K562 (cell line): ENCODE measurements at regions not wholly inside any gene's neighbourhood (a gene's known extent, or its start where the extent isn't known, plus 50 kb on each side); places are given as distances from the start of the nearest gene placed in this dataset.

Experiments
- ATAC-seq: fragments of 200-7000 bp; cut with Tn5 transposase; 3 replicates; pipeline ENCODE4 v1.9.1; 2020; ENCODE audit warnings: moderate library complexity
- BruUV-seq: library from RNA; stranded (reverse); fragments of 400-500 nt; replicated peaks from 2 replicates; lab custom pipeline; 2021; lab: Mats Ljungman, UMichigan
- CTCF ChIA-PET: fragments of 300-600 bp; formaldehyde crosslinking; extraction: SDS; loops from one replicate; lab custom pipeline; 2021; ENCODE audit warnings: low intra/inter-chr PET ratio; lab: Yijun Ruan, JAX
- POLR2A ChIA-PET: fragments of 300-600, 350-650 bp; sonication (Branson Sonifier 250); formaldehyde crosslinking; extraction: SDS; loops from one replicate; lab custom pipeline; 2021; ENCODE audit warnings: antibody characterized with exemption, inconsistent platforms; lab: Yijun Ruan, JAX
- DNase-seq, 4 experiments: peaks; one replicate each; pipeline versions ENCODE4 v3.0.0 to v3.0.0-alpha.2; 2011 to 2018; ENCODE audit warnings: low spot score in 3 of 4, mixed read lengths in 3 of 4; ENCODE audit errors: extremely low read depth in 1 of 4
- FAIRE-seq: peaks from 2 replicates; lab custom pipeline; 2011; peaks lifted over from hg19 to GRCh38; lab: Jason Lieb, UNC
- H2AFZ ChIP-seq: 2 replicates; pipeline ENCODE4 v1.6.0; 2011; ENCODE audit warnings: low read depth, low read length, control low read depth, inconsistent platforms
- H3K27ac ChIP-seq: fragments of 200-600 bp; 3 replicates; pipeline ENCODE4 v1.8.0; 2011; ENCODE audit warnings: low read depth, mild to moderate bottlenecking, control low read depth, inconsistent platforms, low read length, moderate library complexity, mixed read lengths; ENCODE audit errors: extremely low read depth
- H3K27me3 ChIP-seq, 2 experiments: fragments of 300-600 bp in 1 of 2; 2 replicates in 1 of 2; 3 replicates in 1 of 2; pipeline versions ENCODE4 v1.6.0 to v1.8.0; 2011; ENCODE audit warnings: inconsistent platforms in 2 of 2, low read length in 2 of 2, mild to moderate bottlenecking in 1 of 2, mixed read lengths in 1 of 2, moderate library complexity in 1 of 2; ENCODE audit not compliant: control insufficient read depth in 2 of 2, insufficient read depth in 2 of 2
- H3K36me3 ChIP-seq: fragments of 300-600 bp; 3 replicates; pipeline ENCODE4 v1.8.0; 2011; ENCODE audit warnings: mild to moderate bottlenecking, low read length, inconsistent platforms; ENCODE audit not compliant: control insufficient read depth, insufficient read depth
- H3K4me1 ChIP-seq, 2 experiments: fragments of 200-600 bp in 1 of 2; replicated peaks in 1 of 2; 2 replicates in 1 of 2; 3 replicates in 1 of 2; pipeline versions ENCODE4 v1.5.1 to v1.8.0; 2011; ENCODE audit warnings: inconsistent platforms in 2 of 2, low read length in 2 of 2, mild to moderate bottlenecking in 1 of 2, mixed read lengths in 1 of 2, moderate library complexity in 1 of 2; ENCODE audit not compliant: control insufficient read depth in 2 of 2, insufficient read depth in 2 of 2
- H3K4me2 ChIP-seq: 2 replicates; pipeline ENCODE4 v1.6.1; 2011; ENCODE audit warnings: low read length, control low read depth, inconsistent platforms, mixed read lengths; ENCODE audit not compliant: insufficient read depth
- H3K4me3 ChIP-seq: fragments of 200-600 bp; sonication (generic), shearing (Covaris generic); 2 replicates; pipeline ENCODE4 v1.5.1; 2016; ENCODE audit warnings: control low read depth, inconsistent platforms
- H3K79me2 ChIP-seq: fragments of 200-600 bp; 3 replicates; pipeline ENCODE4 v1.8.0; 2011; ENCODE audit warnings: low read length, inconsistent platforms; ENCODE audit not compliant: control insufficient read depth, insufficient read depth
- H3K9ac ChIP-seq, 2 experiments: 2 replicates each; pipeline versions ENCODE4 v1.6.0 to v1.6.1; 2011; ENCODE audit warnings: low read depth in 2 of 2, low read length in 2 of 2, control low read depth in 1 of 2, inconsistent platforms in 1 of 2, mild to moderate bottlenecking in 1 of 2, mixed read lengths in 1 of 2; ENCODE audit not compliant: insufficient read depth in 1 of 2
- H3K9me1 ChIP-seq: one replicate; pipeline ENCODE4 v1.6.0; 2011; ENCODE audit warnings: inconsistent platforms, mild to moderate bottlenecking, low read length, moderate library complexity; ENCODE audit not compliant: control insufficient read depth, insufficient read depth
- H3K9me3 ChIP-seq: replicated peaks from 2 replicates; pipeline ENCODE4 v1.5.1; 2011; ENCODE audit warnings: low read depth, low read length, inconsistent platforms; ENCODE audit not compliant: control insufficient read depth, insufficient read depth
- H4K20me1 ChIP-seq: replicated peaks from 2 replicates; pipeline ENCODE4 v1.6.1; 2011; ENCODE audit warnings: low read length, inconsistent platforms, mixed read lengths; ENCODE audit not compliant: control insufficient read depth, insufficient read depth
- DPF2 ChIP-seq: fragments of 450-650 bp; IDR thresholded peaks from 2 replicates; pipeline ENCODE4 v1.6.1; 2016
- EWSR1 ChIP-seq: fragments of 450-650 bp; IDR thresholded peaks from 2 replicates; pipeline ENCODE4 v1.6.1; 2018; ENCODE audit warnings: borderline replicate concordance, mild to moderate bottlenecking, low read depth, moderate library complexity; ENCODE audit not compliant: partially characterized antibody
- EZH2 ChIP-seq: IDR thresholded peaks from 2 replicates; pipeline ENCODE4 v1.6.1; 2012; ENCODE audit warnings: low read depth, mild to moderate bottlenecking, inconsistent platforms, low read length, borderline replicate concordance
- FOXJ3 ChIP-seq: sonication (generic); formaldehyde crosslinking; IDR thresholded peaks from 2 replicates; pipeline ENCODE4 v1.4.0; 2020; ENCODE audit warnings: mild to moderate bottlenecking, missing genetic modification reagents
- GTF2B ChIP-seq: IDR thresholded peaks from 2 replicates; pipeline ENCODE4 v1.6.1; 2011; ENCODE audit not compliant: insufficient read length; ENCODE audit errors: extremely low read depth
- HOXB6 ChIP-seq: fragments of 250-450 bp; sonication (Bioruptor Pico); IDR thresholded peaks from 2 replicates; pipeline ENCODE4 v1.5.1; 2022; ENCODE audit warnings: mild to moderate bottlenecking, borderline replicate concordance
- MAFF ChIP-seq: IDR thresholded peaks from 2 replicates; pipeline ENCODE4 v1.6.1; 2012; ENCODE audit warnings: low read length, improper control_type of control experiment
- PTRF ChIP-seq: fragments of 450-650 bp; IDR thresholded peaks from 2 replicates; pipeline ENCODE4 v1.6.1; 2016; ENCODE audit warnings: mild to moderate bottlenecking, missing genetic modification characterization, missing compliant biosample characterization
- STAG1 ChIP-seq: sonication (generic); formaldehyde crosslinking; IDR thresholded peaks from 2 replicates; pipeline ENCODE4 v1.5.0; 2020; ENCODE audit warnings: missing genetic modification reagents, borderline replicate concordance
- TAF15 ChIP-seq: fragments of 200-400 bp; formaldehyde crosslinking; IDR thresholded peaks from 2 replicates; pipeline ENCODE4 v1.6.1; 2017; ENCODE audit warnings: mild to moderate bottlenecking, low read depth, low read length, moderate library complexity
- TOE1 ChIP-seq, 2 experiments: fragments of 450-650 bp in 1 of 2; sonication (generic) in 1 of 2; formaldehyde crosslinking in 1 of 2; IDR thresholded peaks; 2 replicates each; pipeline versions ENCODE4 v1.7.1 to v1.8.0; 2016 to 2022; ENCODE audit warnings: borderline replicate concordance in 2 of 2, mild to moderate bottlenecking in 2 of 2, antibody characterized with exemption in 1 of 2, inconsistent platforms in 1 of 2, low read depth in 1 of 2, missing genetic modification reagents in 1 of 2, moderate library complexity in 1 of 2
- ZNF12 ChIP-seq: sonication (generic); formaldehyde crosslinking; IDR thresholded peaks from 2 replicates; pipeline ENCODE4 v1.4.0; 2020; ENCODE audit warnings: mild to moderate bottlenecking, missing genetic modification reagents
- WGBS: fragments of 100-300 bp; shearing (Covaris generic); methylation state at CpG from one replicate; pipeline ENCODE4 v1.1.6; 2016; ENCODE audit warnings: low coverage, mixed read lengths; ENCODE audit not compliant: insufficient coverage; ENCODE audit errors: missing lambda C conversion rate; 5-methylcytosine and 5-hydroxymethylcytosine counted together
- in situ Hi-C: fragments of 300-500 bp; cut with MboI; formaldehyde crosslinking; loops from 4 replicates; pipeline ENCODE4 v1.15.0; 2018; ENCODE audit warnings: inconsistent platforms, mixed read lengths
- intact Hi-C: fragments of 100-400 bp; cut with micrococcal nuclease; formaldehyde crosslinking; loops from 2 replicates; pipeline ENCODE4 v1.14.2; 2022
- TF ChIP-seq, protein P1 (sequence below), 2 experiments: fragments of 200-800 bp in 1 of 2; sonication (Bioruptor generic) in 1 of 2; sonication (generic) in 1 of 2; formaldehyde crosslinking in 1 of 2; IDR thresholded peaks in 1 of 2; conservative IDR thresholded peaks in 1 of 2; 2 replicates each; pipeline versions ENCODE4 v1.5.0 to v1.6.1; 2016 to 2020; ENCODE audit warnings: missing compliant biosample characterization in 1 of 2, missing genetic modification characterization in 1 of 2, missing genetic modification reagents in 1 of 2
- TF ChIP-seq, protein P2 (sequence below), 2 experiments: fragments of 450-650 bp; IDR thresholded peaks; 2 replicates each; pipeline ENCODE4 v1.6.1; 2016

- no TSS peak for BruUV-seq
- in situ Hi-C loops (no loop called here), intact Hi-C loops (no loop called here)
- H3K9ac ChIP-seq, result no peak overlapping the region
- DNase-seq (no peak), ATAC-seq (no peak), FAIRE-seq (no peak)
- CTCF ChIA-PET, result no interaction called here
- no peaks in the 10 kb centered on the region for H4K20me1 ChIP-seq
- no peaks in the 10 kb centered on the region for H3K9me3 ChIP-seq
- H2AFZ ChIP-seq, result no peak overlapping the region
- H3K79me2 ChIP-seq, result no peaks in the 10 kb centered on the region
- no peaks in the 10 kb centered on the region for H3K9me1 ChIP-seq
- no peaks in the 10 kb centered on the region for H3K4me1 ChIP-seq
- no peak overlapping the region for H3K4me3 ChIP-seq
- POLR2A ChIA-PET, result no interaction called here
- WGBS, result 0% methylated on average over 3 of the region's 3 CpGs
- TF ChIP-seq GTF2B (no peak), HOXB6 (no peak), EZH2 (no peak), PTRF (tag) (no peak), STAG1 (CRISPR knock-in tag) (no peak), MAFF (no peak), ZNF12 (no peak), EWSR1 (no peak), FOXJ3 (CRISPR knock-in tag) (no peak), DPF2 (no peak), TAF15 (no peak), TOE1 (IDR thresholded peaks at IDR 0.05; ENCODE audit: borderline replicate concordance) (no peak), TOE1 (CRISPR knock-in tag; IDR thresholded peaks at IDR 0.05; ENCODE audit: borderline replicate concordance, low read depth) (no peak)
- TF ChIP-seq, protein P1, sequence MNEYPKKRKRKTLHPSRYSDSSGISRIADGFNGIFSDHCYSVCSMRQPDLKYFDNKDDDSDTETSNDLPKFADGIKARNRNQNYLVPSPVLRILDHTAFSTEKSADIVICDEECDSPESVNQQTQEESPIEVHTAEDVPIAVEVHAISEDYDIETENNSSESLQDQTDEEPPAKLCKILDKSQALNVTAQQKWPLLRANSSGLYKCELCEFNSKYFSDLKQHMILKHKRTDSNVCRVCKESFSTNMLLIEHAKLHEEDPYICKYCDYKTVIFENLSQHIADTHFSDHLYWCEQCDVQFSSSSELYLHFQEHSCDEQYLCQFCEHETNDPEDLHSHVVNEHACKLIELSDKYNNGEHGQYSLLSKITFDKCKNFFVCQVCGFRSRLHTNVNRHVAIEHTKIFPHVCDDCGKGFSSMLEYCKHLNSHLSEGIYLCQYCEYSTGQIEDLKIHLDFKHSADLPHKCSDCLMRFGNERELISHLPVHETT (CRISPR knock-in tag; conservative IDR thresholded peaks at IDR 0.05 in 1 of 2, IDR thresholded peaks at IDR 0.05 in 1 of 2), result no peak
- TF ChIP-seq, protein P2, sequence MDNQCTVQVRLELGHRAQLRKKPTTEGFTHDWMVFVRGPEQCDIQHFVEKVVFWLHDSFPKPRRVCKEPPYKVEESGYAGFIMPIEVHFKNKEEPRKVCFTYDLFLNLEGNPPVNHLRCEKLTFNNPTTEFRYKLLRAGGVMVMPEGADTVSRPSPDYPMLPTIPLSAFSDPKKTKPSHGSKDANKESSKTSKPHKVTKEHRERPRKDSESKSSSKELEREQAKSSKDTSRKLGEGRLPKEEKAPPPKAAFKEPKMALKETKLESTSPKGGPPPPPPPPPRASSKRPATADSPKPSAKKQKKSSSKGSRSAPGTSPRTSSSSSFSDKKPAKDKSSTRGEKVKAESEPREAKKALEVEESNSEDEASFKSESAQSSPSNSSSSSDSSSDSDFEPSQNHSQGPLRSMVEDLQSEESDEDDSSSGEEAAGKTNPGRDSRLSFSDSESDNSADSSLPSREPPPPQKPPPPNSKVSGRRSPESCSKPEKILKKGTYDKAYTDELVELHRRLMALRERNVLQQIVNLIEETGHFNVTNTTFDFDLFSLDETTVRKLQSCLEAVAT (IDR thresholded peaks at IDR 0.05), result no peak
- no peaks in the 10 kb centered on the region for H3K36me3 ChIP-seq
- H3K27ac ChIP-seq, result no peak overlapping the region
- no peak overlapping the region for H3K4me2 ChIP-seq
- H3K27me3 ChIP-seq, result no peaks in the 10 kb centered on the region
These were observed 553.4 kb downstream of the GALR1 start for GRCh38 chr18:77803024-77803423.
